Neural cell (in vitro differentiated cells): ENCODE measurements at regions not wholly inside any gene's neighbourhood (a gene's known extent, or its start where the extent isn't known, plus 50 kb on each side); places are given as distances from the start of the nearest gene placed in this dataset.

ENCODE experiments used
- H2AFZ ChIP-seq: fragments of 200-600, 300-800 bp; sonication (generic), shearing (Covaris generic); 2 replicates; pipeline ENCODE4 v1.6.0; 2014; ENCODE audit warnings: low read depth, mild to moderate bottlenecking, antibody characterized with exemption, low read length, moderate library complexity
- H3F3A ChIP-seq: fragments of 200-600 bp; shearing (Covaris generic); 2 replicates; pipeline ENCODE4 v1.6.1; 2016; ENCODE audit warnings: mild to moderate bottlenecking, moderate library complexity, mixed read lengths, antibody characterized with exemption, low read length; ENCODE audit not compliant: insufficient read depth, poor library complexity, severe bottlenecking
- H3K27ac ChIP-seq: fragments of 200-600, 300-800 bp; sonication (generic), shearing (Covaris generic); 2 replicates; pipeline ENCODE4 v1.5.1; 2014; ENCODE audit warnings: mild to moderate bottlenecking, low read length, moderate library complexity
- H3K27me3 ChIP-seq: fragments of 300-800, 200-600 bp; sonication (generic), shearing (Covaris generic); 2 replicates; pipeline ENCODE4 v1.6.0; 2014; ENCODE audit warnings: mild to moderate bottlenecking, low read depth, low read length, moderate library complexity; ENCODE audit not compliant: insufficient read depth
- H3K36me3 ChIP-seq: fragments of 300-800, 200-600 bp; sonication (generic), shearing (Covaris generic); 2 replicates; pipeline ENCODE4 v1.5.1; 2014; ENCODE audit warnings: mild to moderate bottlenecking, antibody characterized with exemption, low read length, moderate library complexity; ENCODE audit not compliant: insufficient read depth
- H3K4me2 ChIP-seq: fragments of 300-800, 200-600 bp; sonication (generic), shearing (Covaris generic); 2 replicates; pipeline ENCODE4 v1.6.0; 2014; ENCODE audit warnings: mild to moderate bottlenecking, low read length
- H3K4me3 ChIP-seq: fragments of 300-800, 200-600 bp; sonication (generic), shearing (Covaris generic); 2 replicates; pipeline ENCODE4 v1.5.1; 2014; ENCODE audit warnings: mild to moderate bottlenecking, low read length, moderate library complexity
- H3K79me2 ChIP-seq: fragments of 200-600 bp; shearing (Covaris generic); replicated peaks from 2 replicates; pipeline ENCODE4 v1.6.0; 2014; ENCODE audit warnings: mild to moderate bottlenecking, low read length, moderate library complexity; ENCODE audit not compliant: insufficient read depth
- H3K9ac ChIP-seq: fragments of 300-800, 200-600 bp; sonication (generic), shearing (Covaris generic); 2 replicates; pipeline ENCODE4 v1.6.1; 2016; ENCODE audit warnings: mild to moderate bottlenecking, low read length, mixed read lengths
- H3K9me2 ChIP-seq: fragments of 200-600 bp; shearing (Covaris generic); 2 replicates; pipeline ENCODE4 v1.6.1; 2016; ENCODE audit warnings: mild to moderate bottlenecking, low read length, mixed read lengths; ENCODE audit not compliant: insufficient read depth
- H3K9me3 ChIP-seq: fragments of 200-600, 300-800 bp; sonication (generic), shearing (Covaris generic); 2 replicates; pipeline ENCODE4 v1.6.1; 2016; ENCODE audit warnings: mild to moderate bottlenecking, mixed run types, low read length, moderate library complexity, mixed read lengths
- H4K20me1 ChIP-seq: fragments of 200-600 bp; shearing (Covaris generic); 2 replicates; pipeline ENCODE4 v1.6.1; 2016; ENCODE audit warnings: mild to moderate bottlenecking, mixed run types; ENCODE audit not compliant: insufficient read depth
- CTCF ChIP-seq: fragments of 450-650 bp; IDR thresholded peaks from 2 replicates; pipeline ENCODE4 v1.5.1; 2014; ENCODE audit warnings: antibody characterized with exemption, mild to moderate bottlenecking, moderate library complexity; ENCODE audit not compliant: poor library complexity, severe bottlenecking
- EP300 ChIP-seq: fragments of 450-650 bp; conservative IDR thresholded peaks from 2 replicates; pipeline ENCODE4 v1.6.1; 2014; ENCODE audit warnings: antibody characterized with exemption, mild to moderate bottlenecking, moderate library complexity; ENCODE audit not compliant: poor library complexity, severe bottlenecking
- EZH2 ChIP-seq: fragments of 200-600, 300-800 bp; shearing (Covaris generic), sonication (generic); IDR thresholded peaks from 2 replicates; pipeline ENCODE4 v1.6.1; 2014; ENCODE audit warnings: antibody characterized with exemption, low read length, borderline replicate concordance, mild to moderate bottlenecking; ENCODE audit not compliant: insufficient read depth, poor library complexity, severe bottlenecking
- MXI1 ChIP-seq: fragments of 450-650 bp; conservative IDR thresholded peaks from 2 replicates; pipeline ENCODE4 v1.6.1; 2014; ENCODE audit warnings: antibody characterized with exemption, mild to moderate bottlenecking; ENCODE audit not compliant: poor library complexity, severe bottlenecking
- POLR2AphosphoS5 ChIP-seq: IDR thresholded peaks from 2 replicates; pipeline ENCODE4 v1.6.1; 2012
- RAD21 ChIP-seq: fragments of 450-650 bp; conservative IDR thresholded peaks from 2 replicates; pipeline ENCODE4 v1.6.1; 2014; ENCODE audit warnings: antibody characterized with exemption, mild to moderate bottlenecking, moderate library complexity
- REST ChIP-seq: IDR thresholded peaks from 2 replicates; pipeline ENCODE4 v1.6.1; 2012; ENCODE audit warnings: borderline replicate concordance
- SMC3 ChIP-seq: fragments of 450-650 bp; conservative IDR thresholded peaks from 2 replicates; pipeline ENCODE4 v1.6.1; 2014; ENCODE audit warnings: antibody characterized with exemption, mild to moderate bottlenecking, moderate library complexity; ENCODE audit not compliant: poor library complexity
- TAF1 ChIP-seq: IDR thresholded peaks from 2 replicates; pipeline ENCODE4 v1.6.1; 2012; ENCODE audit warnings: low read depth

GRCh38 chr13:50071379-50071778 lies 56.1 kb downstream of the KCNRG start:
- Histone ChIP-seq H3K4me3 (no peak overlapping the region), H3F3A (no peaks in the 10 kb centered on the region), H3K36me3 (no peaks in the 10 kb centered on the region), H3K27ac (no peak overlapping the region), H3K9me2 (no peaks in the 10 kb centered on the region), H3K27me3 (no peaks in the 10 kb centered on the region), H2AFZ (peak overlapping the region; percentile 16), H3K9ac (no peak overlapping the region), H4K20me1 (no peaks in the 10 kb centered on the region), H3K79me2 (peaks cover 73% of the 10 kb centered on the region), H3K4me2 (no peak overlapping the region), H3K9me3 (no peaks in the 10 kb centered on the region)
- TF ChIP-seq POLR2AphosphoS5 (no peak), MXI1 (no peak), EZH2 (no peak), TAF1 (no peak), REST (no peak), RAD21 (no peak), EP300 (no peak), SMC3 (no peak), CTCF (no peak)

GRCh38 chr13:50072676-50073075 lies 57.4 kb downstream of the KCNRG start:
- H3K27me3 ChIP-seq, result no peaks in the 10 kb centered on the region
- H4K20me1 ChIP-seq, result no peaks in the 10 kb centered on the region
- H3K4me2 ChIP-seq, result no peak overlapping the region
- TF ChIP-seq SMC3 (no peak), TAF1 (no peak), EP300 (no peak), POLR2AphosphoS5 (no peak), MXI1 (no peak)
- H3K9me3 ChIP-seq, result no peaks in the 10 kb centered on the region
- no peak overlapping the region for H3K4me3 ChIP-seq
- no peak overlapping the region for H2AFZ ChIP-seq
- peaks cover 86% of the 10 kb centered on the region for H3K79me2 ChIP-seq
- no peaks in the 10 kb centered on the region for H3K36me3 ChIP-seq
- H3K9me2 ChIP-seq, result no peaks in the 10 kb centered on the region
- no peak overlapping the region for H3K27ac ChIP-seq
- H3K9ac ChIP-seq, result no peak overlapping the region
- no peaks in the 10 kb centered on the region for H3F3A ChIP-seq

GRCh38 chr13:50073340-50073739 lies 58.1 kb downstream of the KCNRG start:
- H3K36me3 ChIP-seq, result no peaks in the 10 kb centered on the region
- H3K27ac ChIP-seq, result no peak overlapping the region
- no peak overlapping the region for H2AFZ ChIP-seq
- no peak overlapping the region for H3K4me3 ChIP-seq
- no peak for TF ChIP-seq SMC3
- H3K27me3 ChIP-seq, result no peaks in the 10 kb centered on the region
- H3K9ac ChIP-seq, result no peak overlapping the region
- H3K4me2 ChIP-seq, result no peak overlapping the region
- peaks cover 92% of the 10 kb centered on the region for H3K79me2 ChIP-seq
- no peaks in the 10 kb centered on the region for H4K20me1 ChIP-seq
- no peaks in the 10 kb centered on the region for H3K9me3 ChIP-seq
- no peaks in the 10 kb centered on the region for H3F3A ChIP-seq
- H3K9me2 ChIP-seq, result no peaks in the 10 kb centered on the region
